Spleen (tissue), 11 donors: ENCODE measurements at regions not wholly inside any gene's neighbourhood (a gene's known extent, or its start where the extent isn't known, plus 50 kb on each side); places are given as distances from the start of the nearest gene placed in this dataset.

Source experiments
- DNase-seq: peaks from one replicate; pipeline ENCODE4 v3.0.0-alpha.2; 2020
- H3K27ac ChIP-seq, 8 donors: fragments of 200-600 bp; sonication (generic) in 7 of 8; 1 replicate in 4 of 8; 2 replicates in 4 of 8; pipeline versions ENCODE4 v1.5.0 to v1.8.0; 2016 to 2021; ENCODE audit warnings: inconsistent platforms in 4 of 8, mild to moderate bottlenecking in 4 of 8, moderate library complexity in 1 of 8
- H3K27me3 ChIP-seq, 7 donors: fragments of 200-600 bp; sonication (generic) in 6 of 7; replicated peaks in 1 of 7; 1 replicate in 4 of 7; 2 replicates in 3 of 7; pipeline versions ENCODE4 v1.5.0 to v1.8.0; 2016 to 2021; ENCODE audit warnings: inconsistent platforms in 3 of 7, mild to moderate bottlenecking in 1 of 7
- H3K36me3 ChIP-seq, 6 donors: fragments of 200-600 bp; sonication (generic) in 5 of 6; 1 replicate in 4 of 6; 2 replicates in 2 of 6; pipeline versions ENCODE4 v1.5.0 to v1.8.0; 2016 to 2021; ENCODE audit warnings: inconsistent platforms in 2 of 6
- H3K4me1 ChIP-seq, 6 donors: fragments of 200-600 bp; sonication (generic) in 5 of 6; 1 replicate in 3 of 6; 2 replicates in 3 of 6; pipeline versions ENCODE4 v1.5.0 to v1.8.0; 2016 to 2021; ENCODE audit warnings: inconsistent platforms in 3 of 6
- H3K4me3 ChIP-seq, 8 donors: fragments of 200-600 bp; sonication (generic) in 7 of 8; 1 replicate in 4 of 8; 2 replicates in 4 of 8; pipeline versions ENCODE4 v1.5.0 to v1.8.0; 2016 to 2021; ENCODE audit warnings: inconsistent platforms in 4 of 8, mild to moderate bottlenecking in 4 of 8, moderate library complexity in 2 of 8
- H3K9me3 ChIP-seq, 8 donors: fragments of 200-600 bp; sonication (generic) in 7 of 8; 1 replicate in 4 of 8; 2 replicates in 4 of 8; pipeline versions ENCODE4 v1.5.0 to v1.8.0; 2016 to 2021; ENCODE audit warnings: inconsistent platforms in 4 of 8
- POLR2A ChIP-seq, 3 donors: fragments of 450-650 bp; IDR thresholded peaks; one replicate each; pipeline ENCODE4 v1.5.1; 2017; ENCODE audit warnings: antibody characterized with exemption in 3 of 3, mild to moderate bottlenecking in 1 of 3
- POLR2AphosphoS5 ChIP-seq, 3 donors: sonication (generic); formaldehyde crosslinking; IDR thresholded peaks; one replicate each; pipeline ENCODE4 v1.5.1; 2017; ENCODE audit warnings: antibody characterized with exemption in 3 of 3
- WGBS, 5 donors: extraction: QIAGEN DNeasy Blood & Tissue Kit in 3 of 5; methylation state at CpG; one replicate each; pipeline versions ENCODE4 v1.1.5 to v1.1.7; 2013 to 2018; 5-methylcytosine and 5-hydroxymethylcytosine counted together
- intact Hi-C: fragments of 100-400 bp; cut with DNase I; formaldehyde crosslinking; loops from one replicate; pipeline ENCODE4 v1.15.0; 2023; ENCODE audit warnings: low total_unique reads
- TF ChIP-seq, protein P1 (sequence below), 11 experiments: fragments of 200-600 bp in 7 of 11; fragments of 450-650 bp in 4 of 11; sonication (generic) in 4 of 11; IDR thresholded peaks in 8 of 11; conservative IDR thresholded peaks in 3 of 11; 1 replicate in 7 of 11; 2 replicates in 4 of 11; pipeline versions ENCODE4 v1.4.0 to v1.8.0; 2016 to 2021; ENCODE audit warnings: antibody characterized with exemption in 11 of 11, inconsistent platforms in 4 of 11, mild to moderate bottlenecking in 1 of 11
- donor health status: healthy with polysubstance abuse.
- donor health status: DM: no; HTN: no; CAD: no; lungs with moderate emphysema.
- donor health status: DM: no; HTN: no; CAD: no.
- donor health status: Bipolar disorder and iron deficiency.
- donor health status: healthy.
- donor health status: DM: no; HTN: no; CAD: no.
- donor health status: DM: yes; HTN: yes; CAD: no.

DNA sequence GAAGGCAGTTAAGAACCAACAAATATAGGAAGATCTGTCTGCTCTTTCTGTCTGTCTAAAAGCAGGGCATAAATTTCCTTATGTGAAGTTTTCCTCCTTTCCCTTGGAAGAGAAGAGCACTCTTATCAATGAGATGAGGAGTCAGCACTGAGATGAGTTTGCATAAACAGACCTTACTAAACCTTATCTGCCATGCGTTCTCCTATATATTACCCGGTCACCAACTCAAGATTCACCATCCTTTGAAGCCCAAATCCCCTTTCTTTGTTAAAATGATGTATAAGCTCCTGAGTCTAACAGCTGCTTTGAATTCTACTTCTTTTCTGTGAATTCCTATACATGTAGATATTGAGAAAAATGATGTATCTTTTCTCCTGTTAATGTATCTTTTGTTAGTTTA, 65.5 kb upstream of the FHL2 start:
- Histone ChIP-seq H3K27me3 (peaks cover 0 to 10% (median 0%) of the 10 kb centered on the region in 7 donors), H3K4me1 (peaks cover 0 to 3% (median 0%) of the 10 kb centered on the region in 6 donors), H3K9me3 (no peaks in the 10 kb centered on the region), H3K27ac (no peak overlapping the region), H3K4me3 (no peak overlapping the region), H3K36me3 (no peaks in the 10 kb centered on the region)
- intact Hi-C loops: no loop called here
- no peak for TF ChIP-seq POLR2A (IDR thresholded peaks at IDR 0.05)
- TF ChIP-seq, protein P1, sequence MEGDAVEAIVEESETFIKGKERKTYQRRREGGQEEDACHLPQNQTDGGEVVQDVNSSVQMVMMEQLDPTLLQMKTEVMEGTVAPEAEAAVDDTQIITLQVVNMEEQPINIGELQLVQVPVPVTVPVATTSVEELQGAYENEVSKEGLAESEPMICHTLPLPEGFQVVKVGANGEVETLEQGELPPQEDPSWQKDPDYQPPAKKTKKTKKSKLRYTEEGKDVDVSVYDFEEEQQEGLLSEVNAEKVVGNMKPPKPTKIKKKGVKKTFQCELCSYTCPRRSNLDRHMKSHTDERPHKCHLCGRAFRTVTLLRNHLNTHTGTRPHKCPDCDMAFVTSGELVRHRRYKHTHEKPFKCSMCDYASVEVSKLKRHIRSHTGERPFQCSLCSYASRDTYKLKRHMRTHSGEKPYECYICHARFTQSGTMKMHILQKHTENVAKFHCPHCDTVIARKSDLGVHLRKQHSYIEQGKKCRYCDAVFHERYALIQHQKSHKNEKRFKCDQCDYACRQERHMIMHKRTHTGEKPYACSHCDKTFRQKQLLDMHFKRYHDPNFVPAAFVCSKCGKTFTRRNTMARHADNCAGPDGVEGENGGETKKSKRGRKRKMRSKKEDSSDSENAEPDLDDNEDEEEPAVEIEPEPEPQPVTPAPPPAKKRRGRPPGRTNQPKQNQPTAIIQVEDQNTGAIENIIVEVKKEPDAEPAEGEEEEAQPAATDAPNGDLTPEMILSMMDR (IDR thresholded peaks at IDR 0.05 in 8 of 11, conservative IDR thresholded peaks at IDR 0.05 in 3 of 11): no peak
- no peak for TF ChIP-seq POLR2AphosphoS5 (IDR thresholded peaks at IDR 0.05)
- WGBS, 5 donors: 88 to 100% (median 93%) methylated on average over 2 of the region's 2 CpGs
- DNase-seq: no peak

DNA sequence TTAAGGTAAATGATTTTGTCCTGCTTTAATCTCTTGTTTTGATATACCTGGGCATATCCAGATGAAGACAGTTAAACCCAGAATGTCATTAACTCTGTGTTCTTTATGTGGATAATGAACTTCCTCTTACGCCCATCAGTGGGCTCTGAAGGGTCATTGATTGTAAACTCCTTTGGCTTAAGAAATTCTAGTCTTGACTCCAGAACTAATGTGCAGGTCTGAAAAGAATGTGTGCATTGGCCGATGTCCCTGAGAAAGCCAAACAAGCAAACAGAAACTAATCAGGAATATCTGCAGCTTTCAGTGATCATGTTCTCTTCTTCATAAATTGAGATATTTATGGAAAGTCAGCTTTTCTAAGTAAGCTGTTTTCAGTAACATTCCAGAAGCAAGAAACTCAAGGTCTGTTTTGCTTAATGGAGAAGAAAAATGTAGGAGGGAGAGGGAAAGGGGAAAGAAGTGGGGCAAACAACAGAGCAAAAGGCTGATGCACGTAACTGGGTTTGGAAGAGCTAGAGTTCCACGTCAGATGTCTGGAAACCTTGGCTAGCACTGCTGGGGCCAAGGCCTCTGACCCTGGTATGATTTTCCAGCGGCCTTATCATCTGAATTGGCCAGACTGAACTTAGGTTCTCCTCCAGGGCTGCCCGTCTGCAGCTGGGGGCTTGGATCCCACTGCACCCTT, 61.3 kb upstream of the FHL2 start:
- Histone ChIP-seq H3K4me1 (peaks cover 0 to 3% (median 0%) of the 10 kb centered on the region in 6 donors), H3K4me3 (no peak overlapping the region), H3K27ac (no peak overlapping the region), H3K27me3 (peaks cover 0 to 4% (median 0%) of the 10 kb centered on the region in 7 donors), H3K9me3 (no peaks in the 10 kb centered on the region), H3K36me3 (no peaks in the 10 kb centered on the region)
- 56 to 78% (median 72%) methylated on average over 6 of the region's 6 CpGs for WGBS, 5 donors
- DNase-seq: no peak
- intact Hi-C loops: no loop called here
- TF ChIP-seq POLR2A (IDR thresholded peaks at IDR 0.05): no peak
- TF ChIP-seq, protein P1 (IDR thresholded peaks at IDR 0.05 in 8 of 11, conservative IDR thresholded peaks at IDR 0.05 in 3 of 11): no peak
- TF ChIP-seq POLR2AphosphoS5 (IDR thresholded peaks at IDR 0.05): no peak

DNA sequence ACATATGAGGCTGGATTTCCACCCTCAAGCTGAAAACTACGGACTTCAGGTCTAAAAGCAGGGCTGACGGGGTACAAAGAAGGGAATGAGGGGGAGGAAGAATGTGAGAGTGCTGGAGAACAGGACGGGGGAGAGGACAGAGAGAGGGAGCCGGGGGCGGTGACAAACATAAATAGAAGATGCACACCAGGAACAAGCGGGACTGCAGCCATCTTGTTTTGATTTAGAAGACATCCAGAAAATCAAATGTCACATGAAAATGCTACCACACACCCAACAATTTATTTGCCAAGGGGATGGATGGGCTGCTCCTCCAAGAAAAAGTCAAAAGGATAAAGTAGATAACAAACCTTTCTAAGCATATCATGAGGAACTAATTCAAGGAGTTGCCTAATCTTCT, 59.2 kb upstream of the FHL2 start:
- 87 to 95% (median 89%) methylated on average over 6 of the region's 6 CpGs for WGBS, 5 donors
- no peaks in the 10 kb centered on the region for H3K9me3 ChIP-seq
- H3K27ac ChIP-seq: no peak overlapping the region
- peaks cover 0 to 3% (median 0%) of the 10 kb centered on the region in 6 donors for H3K4me1 ChIP-seq
- no peak for DNase-seq
- TF ChIP-seq, protein P1 (IDR thresholded peaks at IDR 0.05 in 8 of 11, conservative IDR thresholded peaks at IDR 0.05 in 3 of 11): no peak
- TF ChIP-seq POLR2AphosphoS5 (IDR thresholded peaks at IDR 0.05): no peak
- no peak for TF ChIP-seq POLR2A (IDR thresholded peaks at IDR 0.05)
- H3K36me3 ChIP-seq: no peaks in the 10 kb centered on the region
- H3K4me3 ChIP-seq: no peak overlapping the region
- H3K27me3 ChIP-seq: peaks cover 0 to 4% (median 0%) of the 10 kb centered on the region in 7 donors
- intact Hi-C loops: no loop called here

DNA sequence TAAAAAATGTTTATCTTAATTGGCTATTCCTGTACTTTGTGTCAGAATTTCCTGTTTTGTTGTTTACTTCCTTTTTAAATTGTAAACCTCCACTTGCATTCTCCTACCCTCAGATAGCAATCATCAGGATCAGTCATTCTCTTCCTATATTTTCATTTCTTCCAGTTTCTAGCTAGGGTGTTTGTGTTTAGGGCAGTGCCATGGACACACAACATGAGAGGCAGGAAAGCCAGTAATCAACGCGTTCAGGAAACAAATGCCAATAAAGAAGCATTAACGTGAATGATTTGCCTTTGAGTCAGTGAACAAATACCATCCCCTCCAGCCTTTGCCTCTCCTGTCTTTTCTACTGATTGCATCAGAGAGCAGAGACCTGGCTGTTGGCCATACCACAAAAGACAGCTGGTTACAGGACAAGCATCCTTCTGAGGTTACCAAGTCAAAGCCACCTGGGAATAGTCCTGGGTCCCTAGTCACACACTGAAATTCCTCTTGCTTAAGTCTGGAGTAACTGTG, 56.7 kb upstream of the FHL2 start:
- H3K9me3 ChIP-seq: no peaks in the 10 kb centered on the region
- peaks cover 0 to 3% (median 0%) of the 10 kb centered on the region in 6 donors for H3K4me1 ChIP-seq
- H3K36me3 ChIP-seq: no peaks in the 10 kb centered on the region
- TF ChIP-seq, protein P1 (IDR thresholded peaks at IDR 0.05 in 8 of 11, conservative IDR thresholded peaks at IDR 0.05 in 3 of 11): no peak
- no peak for TF ChIP-seq POLR2AphosphoS5 (IDR thresholded peaks at IDR 0.05)
- TF ChIP-seq POLR2A (IDR thresholded peaks at IDR 0.05): no peak
- no peak overlapping the region for H3K27ac ChIP-seq
- no peak for DNase-seq
- WGBS, 5 donors: 35 to 41% (median 40%) methylated on average over 3 of the region's 3 CpGs
- intact Hi-C loops: no loop called here
- H3K27me3 ChIP-seq: peaks cover 0 to 4% (median 0%) of the 10 kb centered on the region in 7 donors
- H3K4me3 ChIP-seq: no peak overlapping the region
